Caco-2 (cell line): ENCODE measurements at regions not wholly inside any gene's neighbourhood (a gene's known extent, or its start where the extent isn't known, plus 50 kb on each side); places are given as distances from the start of the nearest gene placed in this dataset.

ENCODE experiments used
- BruUV-seq: library from RNA; stranded (reverse); fragments of 400-500 nt; replicated peaks from 2 replicates; lab custom pipeline; 2021; lab: Mats Ljungman, UMichigan
- CTCF ChIA-PET: fragments of 300-600 bp; sonication (Branson Sonifier 250); formaldehyde crosslinking; loops from one replicate; lab custom pipeline; 2022; ENCODE audit warnings: antibody characterized with exemption; lab: Charles Lee
- POLR2A ChIA-PET: fragments of 300-600 bp; sonication (Branson Sonifier 250); formaldehyde crosslinking; loops from one replicate; lab custom pipeline; 2022; ENCODE audit warnings: antibody characterized with exemption; lab: Charles Lee
- DNase-seq, 2 experiments: peaks; one replicate each; pipeline versions ENCODE4 v3.0.0 to v3.0.0-alpha.2; 2020 to 2022
- H3K27me3 ChIP-seq: replicated peaks from 2 replicates; pipeline ENCODE4 v1.6.0; 2011; ENCODE audit warnings: low read length; ENCODE audit not compliant: control insufficient read depth, insufficient read depth
- H3K36me3 ChIP-seq: 2 replicates; pipeline ENCODE4 v1.5.1; 2011; ENCODE audit warnings: low read length; ENCODE audit not compliant: control insufficient read depth, insufficient read depth
- H3K4me1 ChIP-seq: fragments of 250-450 bp; sonication (Bioruptor Pico); 2 replicates; pipeline ENCODE4 v1.5.1; 2020; ENCODE audit warnings: mild to moderate bottlenecking
- H3K4me3 ChIP-seq: 2 replicates; pipeline ENCODE4 v1.5.1; 2011; ENCODE audit warnings: low read depth, mild to moderate bottlenecking, control low read depth, low read length
- H3K9me3 ChIP-seq: fragments of 250-450 bp; sonication (Bioruptor Pico); 2 replicates; pipeline ENCODE4 v1.5.1; 2020; ENCODE audit warnings: mild to moderate bottlenecking, moderate library complexity
- H3K27ac Mint-ChIP-seq: one replicate; pipeline ENCODE4 v1.8.0; 2022; ENCODE audit warnings: mixed read lengths; ENCODE audit not compliant: unreplicated experiment
- H3K27me3 Mint-ChIP-seq: one replicate; pipeline ENCODE4 v1.8.0; 2022; ENCODE audit warnings: mixed read lengths; ENCODE audit not compliant: insufficient read depth, unreplicated experiment
- H3K36me3 Mint-ChIP-seq: one replicate; pipeline ENCODE4 v1.8.0; 2022; ENCODE audit warnings: mild to moderate bottlenecking, mixed read lengths; ENCODE audit not compliant: insufficient read depth, unreplicated experiment
- H3K4me1 Mint-ChIP-seq: one replicate; pipeline ENCODE4 v1.8.0; 2022; ENCODE audit warnings: low read depth, mixed read lengths; ENCODE audit not compliant: unreplicated experiment
- H3K4me3 Mint-ChIP-seq: one replicate; pipeline ENCODE4 v1.8.0; 2022; ENCODE audit warnings: mild to moderate bottlenecking, moderate library complexity, mixed read lengths; ENCODE audit not compliant: unreplicated experiment
- H3K9me3 Mint-ChIP-seq: one replicate; pipeline ENCODE4 v1.8.0; 2022; ENCODE audit warnings: mixed read lengths; ENCODE audit not compliant: unreplicated experiment
- CTCF ChIP-seq, 2 experiments: fragments of 200-600 bp in 1 of 2; IDR thresholded peaks; 1 replicate in 1 of 2; 2 replicates in 1 of 2; pipeline versions ENCODE4 v1.5.1 to v1.8.0; 2011 to 2022; ENCODE audit warnings: antibody characterized with exemption in 1 of 2, control low read depth in 1 of 2, inconsistent platforms in 1 of 2, low read depth in 1 of 2, low read length in 1 of 2, mild to moderate bottlenecking in 1 of 2, moderate library complexity in 1 of 2; ENCODE audit not compliant: insufficient read depth in 1 of 2, severe bottlenecking in 1 of 2, unreplicated experiment in 1 of 2
- intact Hi-C: fragments of 100-400 bp; cut with micrococcal nuclease; formaldehyde crosslinking; loops from one replicate; pipeline ENCODE4 v1.10.0; 2022; ENCODE audit not compliant: unreplicated experiment

- no peak for TF ChIP-seq CTCF (IDR thresholded peaks at IDR 0.05; ENCODE audit: insufficient read depth in 1 of 2, low read depth in 1 of 2, low read length in 1 of 2, severe bottlenecking in 1 of 2, unreplicated experiment in 1 of 2)
- Mint-ChIP-seq H3K27ac (no peak overlapping the region), H3K4me3 (no peak overlapping the region), H3K27me3 (no peaks in the 10 kb centered on the region), H3K36me3 (no peaks in the 10 kb centered on the region), H3K4me1 (no peaks in the 10 kb centered on the region), H3K9me3 (no peaks in the 10 kb centered on the region)
- POLR2A ChIA-PET = no interaction called here
- Histone ChIP-seq H3K4me3 (no peak overlapping the region), H3K36me3 (no peaks in the 10 kb centered on the region), H3K27me3 (no peaks in the 10 kb centered on the region), H3K9me3 (no peaks in the 10 kb centered on the region), H3K4me1 (no peaks in the 10 kb centered on the region)
- no TSS peak for BruUV-seq
- intact Hi-C loops = no loop called here
- no peak for DNase-seq
- CTCF ChIA-PET = no interaction called here
Measured at GRCh38 chrX:129035180-129035579, 488.1 kb downstream of the SMARCA1 start.

GRCh38 chrX:129034196-129034595, 489.1 kb downstream of the SMARCA1 start:
- Mint-ChIP-seq H3K27ac (no peak overlapping the region), H3K36me3 (no peaks in the 10 kb centered on the region), H3K4me1 (no peaks in the 10 kb centered on the region), H3K9me3 (no peaks in the 10 kb centered on the region), H3K27me3 (no peaks in the 10 kb centered on the region), H3K4me3 (no peak overlapping the region)
- intact Hi-C loops = no loop called here
- H3K4me1 ChIP-seq = no peaks in the 10 kb centered on the region
- no TSS peak for BruUV-seq
- no peaks in the 10 kb centered on the region for H3K27me3 ChIP-seq
- no peaks in the 10 kb centered on the region for H3K36me3 ChIP-seq
- H3K9me3 ChIP-seq = no peaks in the 10 kb centered on the region
- no peak for DNase-seq
- ChIA-PET CTCF (no interaction called here), POLR2A (no interaction called here)
- TF ChIP-seq CTCF (IDR thresholded peaks at IDR 0.05; ENCODE audit: insufficient read depth in 1 of 2, low read depth in 1 of 2, low read length in 1 of 2, severe bottlenecking in 1 of 2, unreplicated experiment in 1 of 2) = no peak
- H3K4me3 ChIP-seq = no peak overlapping the region

GRCh38 chrX:129026202-129026601, 497.1 kb downstream of the SMARCA1 start:
- Mint-ChIP-seq H3K4me3 (no peak overlapping the region), H3K27me3 (no peaks in the 10 kb centered on the region), H3K4me1 (no peaks in the 10 kb centered on the region), H3K27ac (no peak overlapping the region), H3K36me3 (no peaks in the 10 kb centered on the region), H3K9me3 (no peaks in the 10 kb centered on the region)
- no peak for DNase-seq
- POLR2A ChIA-PET = no interaction called here
- H3K36me3 ChIP-seq = no peaks in the 10 kb centered on the region
- no peaks in the 10 kb centered on the region for H3K9me3 ChIP-seq
- H3K4me1 ChIP-seq = no peaks in the 10 kb centered on the region
- intact Hi-C loops = no loop called here
- CTCF ChIA-PET = interaction anchor here (0.6 kb wide), 1 partner anchor 228 kb away, joined by 5 read pairs; no protein-coding TSS in a partner anchor
- BruUV-seq = no TSS peak
- no peak overlapping the region for H3K4me3 ChIP-seq
- TF ChIP-seq CTCF (IDR thresholded peaks at IDR 0.05; ENCODE audit: insufficient read depth in 1 of 2, low read depth in 1 of 2, low read length in 1 of 2, severe bottlenecking in 1 of 2, unreplicated experiment in 1 of 2) = no peak
- H3K27me3 ChIP-seq = no peaks in the 10 kb centered on the region
